ENCODE measurements at regions not wholly inside any gene's neighbourhood (a gene's known extent, or its start where the extent isn't known, plus 50 kb on each side); places are given as distances from the start of the nearest gene placed in this dataset.

DNA sequence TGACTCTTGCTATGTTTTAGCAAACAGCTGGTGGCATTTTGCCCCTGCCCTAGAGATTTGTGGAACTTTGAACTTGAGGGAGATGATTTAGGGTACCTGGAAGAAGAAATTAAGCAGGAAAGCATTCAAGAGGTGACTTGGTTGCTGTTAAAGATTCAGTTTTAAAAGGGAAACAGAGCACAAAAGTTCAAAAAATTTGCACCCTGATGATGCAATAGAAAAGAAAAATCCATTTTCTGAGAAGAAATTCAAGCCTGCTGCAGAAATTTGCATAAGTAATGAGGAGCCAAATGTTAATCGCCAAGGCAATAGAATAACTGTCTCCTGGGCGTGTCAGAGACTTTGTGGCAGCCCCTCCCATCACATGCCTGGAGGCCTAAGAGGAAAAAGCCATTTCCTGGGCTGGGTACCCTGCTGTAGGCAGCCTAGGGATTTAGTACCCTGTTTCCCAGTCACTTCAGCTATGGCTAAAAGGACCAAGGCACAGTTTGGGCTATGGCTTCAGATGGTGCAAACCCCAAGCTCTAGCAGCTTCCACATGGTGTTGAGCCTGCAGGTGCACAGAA, 958.5 kb upstream of the MIR17HG start:
- ATAC-seq = no peak
- Histone ChIP-seq H3K4me3 (no peak overlapping the region), H3K9me3 (no peaks in the 10 kb centered on the region), H3K36me3 (ENCODE audit: low read depth) (no peaks in the 10 kb centered on the region), H3K4me1 (ENCODE audit: low read depth) (no peaks in the 10 kb centered on the region)
- intact Hi-C loops (cut with DNase I, micrococcal nuclease) = no loop called here
- no peak for TF ChIP-seq CTCF (IDR thresholded peaks at IDR 0.05)
- no peak for DNase-seq

- intact Hi-C loops (cut with DNase I, micrococcal nuclease) = no loop called here
- no peak for DNase-seq
- H3K4me1 ChIP-seq (ENCODE audit: low read depth) = no peaks in the 10 kb centered on the region
- H3K36me3 ChIP-seq (ENCODE audit: low read depth) = no peaks in the 10 kb centered on the region
- no peaks in the 10 kb centered on the region for H3K9me3 ChIP-seq
- no peak for ATAC-seq
- H3K4me3 ChIP-seq = no peak overlapping the region
- no peak for TF ChIP-seq CTCF (IDR thresholded peaks at IDR 0.05)
These were observed 958.0 kb upstream of the MIR17HG start for GRCh38 chr13:90389537-90389936.

- DNase-seq (no peak), ATAC-seq (no peak)
- no peaks in the 10 kb centered on the region for H3K9me3 ChIP-seq
- no peaks in the 10 kb centered on the region for H3K36me3 ChIP-seq (ENCODE audit: low read depth)
- no peak for TF ChIP-seq CTCF (IDR thresholded peaks at IDR 0.05)
- no peak overlapping the region for H3K4me3 ChIP-seq
- intact Hi-C loops (cut with DNase I, micrococcal nuclease) = no loop called here
- no peaks in the 10 kb centered on the region for H3K4me1 ChIP-seq (ENCODE audit: low read depth)
These were observed 954.1 kb upstream of the MIR17HG start for GRCh38 chr13:90393408-90393807.

DNA sequence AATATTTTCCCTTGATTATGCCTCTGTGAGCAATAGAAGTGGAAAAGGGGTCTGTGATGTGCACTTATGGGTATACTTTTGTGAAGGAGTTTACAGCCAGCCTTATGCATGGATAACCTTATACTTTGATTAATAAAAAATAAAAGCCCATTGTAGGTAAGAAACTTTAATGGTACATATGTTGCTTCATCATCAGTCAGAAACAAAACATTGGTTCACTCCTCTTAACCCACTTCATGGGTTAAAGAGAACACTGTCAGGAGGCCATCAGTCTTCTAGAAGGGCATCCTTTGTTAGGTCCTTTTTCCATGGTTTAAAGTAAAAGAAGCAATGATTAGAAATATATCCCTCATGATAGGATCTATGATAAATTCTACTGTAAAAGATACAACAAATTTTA, 952.1 kb upstream of the MIR17HG start:
- ATAC-seq (no peak), DNase-seq (no peak)
- H3K36me3 ChIP-seq (ENCODE audit: low read depth) = no peaks in the 10 kb centered on the region
- no peaks in the 10 kb centered on the region for H3K4me1 ChIP-seq (ENCODE audit: low read depth)
- TF ChIP-seq CTCF (IDR thresholded peaks at IDR 0.05) = no peak
- intact Hi-C loops (cut with DNase I, micrococcal nuclease) = no loop called here
- H3K4me3 ChIP-seq = no peak overlapping the region
- H3K9me3 ChIP-seq = no peaks in the 10 kb centered on the region

DNA sequence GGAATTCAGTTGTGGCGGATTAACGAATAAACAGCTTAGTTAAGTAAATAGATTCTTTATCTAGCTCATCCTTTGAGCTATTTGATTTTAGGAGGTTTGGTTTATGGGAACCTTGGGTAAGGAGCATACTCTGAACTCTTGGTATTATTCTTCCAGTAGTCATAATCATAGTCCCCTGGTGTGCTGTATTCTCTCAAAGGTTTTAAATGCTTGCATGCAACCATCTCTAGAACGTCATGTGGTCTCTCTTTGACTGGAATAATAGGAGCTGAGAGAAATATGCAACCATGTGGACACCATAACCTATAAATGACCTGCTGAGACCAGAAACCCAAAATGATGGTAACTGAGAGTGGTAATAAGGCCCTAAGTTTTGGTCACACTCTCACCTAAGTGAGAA, 951.6 kb upstream of the MIR17HG start:
- TF ChIP-seq CTCF (IDR thresholded peaks at IDR 0.05) = no peak
- no peaks in the 10 kb centered on the region for H3K9me3 ChIP-seq
- no peak for ATAC-seq
- intact Hi-C loops (cut with DNase I, micrococcal nuclease) = no loop called here
- H3K36me3 ChIP-seq (ENCODE audit: low read depth) = no peaks in the 10 kb centered on the region
- no peak for DNase-seq
- H3K4me3 ChIP-seq = no peak overlapping the region
- no peaks in the 10 kb centered on the region for H3K4me1 ChIP-seq (ENCODE audit: low read depth)

DNA sequence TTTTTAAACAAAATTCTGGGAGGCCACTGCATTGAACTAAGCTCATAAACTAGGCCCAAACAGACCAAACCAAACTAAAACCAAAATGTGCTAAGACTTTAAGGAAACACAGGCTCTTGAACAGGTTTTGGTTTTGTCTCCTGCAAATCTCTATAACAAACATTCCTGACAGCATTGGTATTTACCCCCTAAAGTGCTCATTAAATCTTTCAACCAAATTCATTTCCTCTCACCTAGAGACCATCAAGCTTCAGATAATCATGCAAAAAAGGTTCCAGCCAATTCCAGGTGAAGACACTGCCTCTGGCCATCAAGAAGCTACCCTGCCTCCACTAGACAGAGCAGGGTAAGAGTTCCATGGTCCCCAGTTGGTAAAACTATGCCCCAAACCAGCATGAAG, 951.2 kb upstream of the MIR17HG start:
- no peak for TF ChIP-seq CTCF (IDR thresholded peaks at IDR 0.05)
- DNase-seq = no peak
- H3K9me3 ChIP-seq = no peaks in the 10 kb centered on the region
- ATAC-seq = no peak
- no peaks in the 10 kb centered on the region for H3K36me3 ChIP-seq (ENCODE audit: low read depth)
- intact Hi-C loops (cut with DNase I, micrococcal nuclease) = no loop called here
- no peaks in the 10 kb centered on the region for H3K4me1 ChIP-seq (ENCODE audit: low read depth)
- no peak overlapping the region for H3K4me3 ChIP-seq
